B cell (primary cell): ENCODE measurements at regions not wholly inside any gene's neighbourhood (a gene's known extent, or its start where the extent isn't known, plus 50 kb on each side); places are given as distances from the start of the nearest gene placed in this dataset.

ENCODE experiments used
- ATAC-seq: fragments of 200-7000 bp; cut with Tn5 transposase; one replicate; pipeline ENCODE4 v1.10.0; 2021; ENCODE audit warnings: low read depth, mild to moderate bottlenecking, moderate number of reproducible peaks, moderate library complexity
- CTCF ChIA-PET: fragments of 350-600 bp; sonication (Branson Sonifier 250); formaldehyde crosslinking; loops from one replicate; lab custom pipeline; 2021; ENCODE audit warnings: antibody characterized with exemption, inconsistent platforms; lab: Charles Lee
- POLR2A ChIA-PET: fragments of 350-600 bp; sonication (Branson Sonifier 250); formaldehyde crosslinking; loops from one replicate; lab custom pipeline; 2021; ENCODE audit warnings: antibody characterized with exemption; lab: Charles Lee
- DNase-seq: peaks from one replicate; pipeline ENCODE4 v3.0.0; 2013
- H2AFZ ChIP-seq: 2 replicates; pipeline ENCODE4 v1.6.1; 2012; ENCODE audit warnings: mild to moderate bottlenecking, low read depth, low read length; ENCODE audit not compliant: insufficient read depth, poor library complexity, severe bottlenecking
- H3K27ac ChIP-seq, 2 donors: 1 replicate in 1 of 2; 2 replicates in 1 of 2; pipeline ENCODE4 v1.5.1; 2012 to 2013; ENCODE audit warnings: low read length in 2 of 2, mild to moderate bottlenecking in 2 of 2, moderate library complexity in 1 of 2
- H3K27me3 ChIP-seq, 4 experiments: fragments of 200-600 bp in 1 of 4; sonication (generic) in 1 of 4; replicated peaks in 1 of 4; 1 replicate in 2 of 4; 2 replicates in 2 of 4; pipeline versions ENCODE4 v1.6.1 to v1.7.0; 2013 to 2016; ENCODE audit warnings: low read length in 3 of 4, mild to moderate bottlenecking in 2 of 4, mixed read lengths in 1 of 4, moderate library complexity in 1 of 4; ENCODE audit not compliant: insufficient read depth in 4 of 4, control insufficient read depth in 3 of 4; ENCODE audit errors: control extremely low read depth in 1 of 4
- H3K36me3 ChIP-seq, 2 experiments: replicated peaks in 1 of 2; 1 replicate in 1 of 2; 2 replicates in 1 of 2; pipeline versions ENCODE4 v1.6.1 to v1.7.1; 2013; ENCODE audit warnings: low read length in 1 of 2; ENCODE audit not compliant: insufficient read depth in 2 of 2, control insufficient read depth in 1 of 2; ENCODE audit errors: control extremely low read depth in 1 of 2, extremely low read depth in 1 of 2
- H3K4me1 ChIP-seq, 2 donors: fragments of 200-600 bp in 1 of 2; sonication (generic) in 1 of 2; 1 replicate in 1 of 2; 2 replicates in 1 of 2; pipeline versions ENCODE4 v1.5.1 to v1.6.1; 2013 to 2017; ENCODE audit warnings: low read length in 2 of 2; ENCODE audit not compliant: control insufficient read depth in 2 of 2, insufficient read depth in 2 of 2
- H3K4me2 ChIP-seq: replicated peaks from 2 replicates; pipeline ENCODE3; 2012; ENCODE audit warnings: mild to moderate bottlenecking, low read depth, low read length; ENCODE audit not compliant: poor library complexity, severe bottlenecking
- H3K4me3 ChIP-seq, 5 experiments: fragments of 200-600 bp in 1 of 5; sonication (generic) in 1 of 5; 1 replicate in 3 of 5; 2 replicates in 2 of 5; pipeline versions ENCODE4 v1.5.1 to v1.7.0; 2011 to 2016; ENCODE audit warnings: low read length in 4 of 5, mild to moderate bottlenecking in 4 of 5, low read depth in 2 of 5, control low read depth in 1 of 5, moderate library complexity in 1 of 5; ENCODE audit not compliant: insufficient read depth in 1 of 5; ENCODE audit errors: control extremely low read depth in 1 of 5, extremely low read depth in 1 of 5
- H3K79me2 ChIP-seq: fragments of 200-600 bp; sonication (generic); one replicate; pipeline ENCODE4 v1.6.0; 2016; ENCODE audit warnings: low read length; ENCODE audit not compliant: control insufficient read depth, insufficient read depth
- H3K9ac ChIP-seq: fragments of 200-600 bp; sonication (generic); 2 replicates; pipeline ENCODE4 v1.6.1; 2017; ENCODE audit warnings: mild to moderate bottlenecking, low read length, moderate library complexity
- H3K9me3 ChIP-seq, 3 donors: one replicate each; pipeline versions ENCODE4 v1.6.1 to v1.7.1; 2013; ENCODE audit warnings: low read length in 2 of 3; ENCODE audit not compliant: control insufficient read depth in 2 of 3, insufficient read depth in 1 of 3; ENCODE audit errors: control extremely low read depth in 1 of 3
- H4K20me1 ChIP-seq: 2 replicates; pipeline ENCODE4 v1.6.0; 2012; ENCODE audit warnings: mild to moderate bottlenecking, low read length; ENCODE audit not compliant: insufficient read depth, control insufficient read depth, poor library complexity, severe bottlenecking
- H3K27ac Mint-ChIP-seq: one replicate; pipeline ENCODE4 v1.8.0; 2021; ENCODE audit warnings: mixed read lengths
- H3K27me3 Mint-ChIP-seq: one replicate; pipeline ENCODE4 v1.8.0; 2021; ENCODE audit warnings: mixed read lengths
- H3K4me1 Mint-ChIP-seq: one replicate; pipeline ENCODE4 v1.8.0; 2021; ENCODE audit warnings: mixed read lengths
- H3K4me3 Mint-ChIP-seq: one replicate; pipeline ENCODE4 v1.8.0; 2021; ENCODE audit warnings: mixed read lengths
- H3K9me3 Mint-ChIP-seq: one replicate; pipeline ENCODE4 v1.8.0; 2022; ENCODE audit warnings: mixed read lengths; ENCODE audit not compliant: insufficient read depth
- EZH2 ChIP-seq: IDR thresholded peaks from 2 replicates; pipeline ENCODE4 v1.6.1; 2012; ENCODE audit warnings: borderline replicate concordance, low read depth, mild to moderate bottlenecking, moderate library complexity, low read length; ENCODE audit not compliant: insufficient read depth, poor library complexity, severe bottlenecking
- WGBS: methylation state at CpG from one replicate; pipeline ENCODE4 v1.1.5; 2013; ENCODE audit warnings: missing lambda C conversion rate; ENCODE audit not compliant: insufficient coverage; 5-methylcytosine and 5-hydroxymethylcytosine counted together
- intact Hi-C: fragments of 100-400 bp; cut with micrococcal nuclease; formaldehyde crosslinking; loops from one replicate; pipeline ENCODE4 v1.10.0; 2022
- TF ChIP-seq, protein P1 (sequence below): fragments of 200-600 bp; IDR thresholded peaks from one replicate; pipeline ENCODE4 v1.8.0; 2022; ENCODE audit warnings: antibody characterized with exemption, mild to moderate bottlenecking

DNA sequence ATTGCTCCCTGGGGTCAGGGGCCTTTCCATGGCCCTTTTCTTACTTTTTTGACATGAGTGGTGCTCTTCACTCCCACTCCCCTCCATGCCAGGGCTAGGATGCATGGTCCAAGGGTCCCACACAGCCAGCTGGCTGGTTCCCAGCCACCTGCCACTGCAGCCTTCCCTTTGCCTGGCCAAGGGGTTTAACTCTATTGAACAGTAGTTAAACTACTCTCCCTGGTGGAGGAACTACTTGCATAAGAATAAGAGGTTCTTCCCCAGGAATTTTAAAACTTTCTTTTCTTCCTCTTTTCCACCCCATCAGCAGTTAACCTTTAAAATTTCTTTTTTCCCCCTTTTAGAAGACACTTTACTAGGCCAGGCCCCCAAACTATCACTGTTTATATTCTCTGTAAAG lies 1532.8 kb upstream of the ACO1 start:
- Mint-ChIP-seq H3K27me3 (no peaks in the 10 kb centered on the region), H3K9me3 (peaks cover 2% of the 10 kb centered on the region), H3K4me1 (no peaks in the 10 kb centered on the region), H3K27ac (no peak overlapping the region), H3K4me3 (no peak overlapping the region)
- Histone ChIP-seq H3K27ac (no peak overlapping the region), H3K4me2 (no peak overlapping the region), H2AFZ (no peak overlapping the region), H3K9ac (no peak overlapping the region), H3K79me2 (no peaks in the 10 kb centered on the region), H4K20me1 (no peaks in the 10 kb centered on the region), H3K9me3 (no peaks in the 10 kb centered on the region), H3K27me3 (no peaks in the 10 kb centered on the region), H3K4me3 (no peak overlapping the region), H3K36me3 (no peaks in the 10 kb centered on the region), H3K4me1 (no peaks in the 10 kb centered on the region)
- ATAC-seq (no peak), DNase-seq (no peak)
- ChIA-PET POLR2A (no interaction called here), CTCF (no interaction called here)
- intact Hi-C loops, result no loop called here
- no peak for TF ChIP-seq EZH2
- TF ChIP-seq, protein P1, sequence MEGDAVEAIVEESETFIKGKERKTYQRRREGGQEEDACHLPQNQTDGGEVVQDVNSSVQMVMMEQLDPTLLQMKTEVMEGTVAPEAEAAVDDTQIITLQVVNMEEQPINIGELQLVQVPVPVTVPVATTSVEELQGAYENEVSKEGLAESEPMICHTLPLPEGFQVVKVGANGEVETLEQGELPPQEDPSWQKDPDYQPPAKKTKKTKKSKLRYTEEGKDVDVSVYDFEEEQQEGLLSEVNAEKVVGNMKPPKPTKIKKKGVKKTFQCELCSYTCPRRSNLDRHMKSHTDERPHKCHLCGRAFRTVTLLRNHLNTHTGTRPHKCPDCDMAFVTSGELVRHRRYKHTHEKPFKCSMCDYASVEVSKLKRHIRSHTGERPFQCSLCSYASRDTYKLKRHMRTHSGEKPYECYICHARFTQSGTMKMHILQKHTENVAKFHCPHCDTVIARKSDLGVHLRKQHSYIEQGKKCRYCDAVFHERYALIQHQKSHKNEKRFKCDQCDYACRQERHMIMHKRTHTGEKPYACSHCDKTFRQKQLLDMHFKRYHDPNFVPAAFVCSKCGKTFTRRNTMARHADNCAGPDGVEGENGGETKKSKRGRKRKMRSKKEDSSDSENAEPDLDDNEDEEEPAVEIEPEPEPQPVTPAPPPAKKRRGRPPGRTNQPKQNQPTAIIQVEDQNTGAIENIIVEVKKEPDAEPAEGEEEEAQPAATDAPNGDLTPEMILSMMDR, result no peak

DNA sequence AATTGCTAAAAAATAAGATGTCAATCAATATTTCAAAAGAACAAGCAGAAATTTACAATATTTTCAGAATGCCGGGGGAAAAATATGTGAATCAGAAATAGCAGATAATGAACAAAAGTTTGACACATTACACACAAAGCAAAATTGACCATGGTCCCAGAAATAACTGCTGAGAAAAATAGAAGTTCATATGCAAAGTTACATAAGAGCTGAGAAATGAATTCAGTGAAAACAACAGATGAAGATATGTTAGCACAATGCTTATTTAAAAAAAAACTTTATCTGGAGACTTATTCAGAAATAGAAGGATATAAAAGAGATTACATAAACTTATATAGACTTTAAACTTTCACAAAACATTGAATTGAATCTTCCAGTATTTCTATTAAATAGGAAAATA lies 1483.7 kb upstream of the ACO1 start:
- Mint-ChIP-seq H3K9me3 (no peaks in the 10 kb centered on the region), H3K27ac (no peak overlapping the region), H3K4me1 (no peaks in the 10 kb centered on the region), H3K27me3 (no peaks in the 10 kb centered on the region), H3K4me3 (no peak overlapping the region)
- no peaks in the 10 kb centered on the region for H3K27me3 ChIP-seq
- H3K79me2 ChIP-seq, result no peaks in the 10 kb centered on the region
- CTCF ChIA-PET, result no interaction called here
- no peak overlapping the region for H3K4me3 ChIP-seq
- no peak overlapping the region for H3K27ac ChIP-seq
- no peak overlapping the region for H2AFZ ChIP-seq
- H3K4me2 ChIP-seq, result no peak overlapping the region
- TF ChIP-seq, protein P1, result no peak
- no peak for TF ChIP-seq EZH2
- DNase-seq, result no peak
- no peaks in the 10 kb centered on the region for H3K36me3 ChIP-seq
- H3K9me3 ChIP-seq, result no peaks in the 10 kb centered on the region
- H3K4me1 ChIP-seq, result no peaks in the 10 kb centered on the region
- H3K9ac ChIP-seq, result no peak overlapping the region
- no CpG with 5 or more reads among the region's 1 CpG for WGBS
- no peaks in the 10 kb centered on the region for H4K20me1 ChIP-seq
- intact Hi-C loops, result no loop called here
- ATAC-seq, result no peak
- POLR2A ChIA-PET, result no interaction called here
